CD14-positive monocyte (primary cell): ENCODE measurements at regions not wholly inside any gene's neighbourhood (a gene's known extent, or its start where the extent isn't known, plus 50 kb on each side); places are given as distances from the start of the nearest gene placed in this dataset.

Experiments used
- DNase-seq, 3 donors: peaks; one replicate each; pipeline ENCODE4 v3.0.0-alpha.2; 2011 to 2022
- H2AFZ ChIP-seq: 2 replicates; pipeline ENCODE4 v1.6.0; 2012; ENCODE audit warnings: mild to moderate bottlenecking, low read depth, low read length, inconsistent platforms; ENCODE audit not compliant: insufficient read depth, poor library complexity, severe bottlenecking
- H3K27ac ChIP-seq, 2 donors: 1 replicate in 1 of 2; 2 replicates in 1 of 2; pipeline ENCODE4 v1.5.1; 2012 to 2013; ENCODE audit warnings: low read length in 2 of 2, control low read depth in 1 of 2, inconsistent platforms in 1 of 2, low read depth in 1 of 2, mild to moderate bottlenecking in 1 of 2
- H3K27me3 ChIP-seq, 2 donors: one replicate each; pipeline versions ENCODE4 v1.6.0 to v1.6.1; 2011 to 2013; ENCODE audit warnings: low read length in 2 of 2; ENCODE audit not compliant: control insufficient read depth in 2 of 2, insufficient read depth in 2 of 2
- H3K36me3 ChIP-seq, 2 donors: replicated peaks in 1 of 2; 1 replicate in 1 of 2; 2 replicates in 1 of 2; pipeline versions ENCODE4 v1.5.1 to v1.6.1; 2012 to 2013; ENCODE audit warnings: low read length in 2 of 2, control low read depth in 1 of 2, inconsistent platforms in 1 of 2, mild to moderate bottlenecking in 1 of 2; ENCODE audit not compliant: insufficient read depth in 2 of 2, control insufficient read depth in 1 of 2
- H3K4me1 ChIP-seq, 2 donors: 1 replicate in 1 of 2; 2 replicates in 1 of 2; pipeline versions ENCODE4 v1.5.1 to v1.6.1; 2012 to 2013; ENCODE audit warnings: low read length in 2 of 2, control low read depth in 1 of 2, inconsistent platforms in 1 of 2, mild to moderate bottlenecking in 1 of 2, moderate library complexity in 1 of 2; ENCODE audit not compliant: insufficient read depth in 2 of 2, control insufficient read depth in 1 of 2
- H3K4me2 ChIP-seq: replicated peaks from 2 replicates; pipeline ENCODE3; 2012; ENCODE audit warnings: low read length, moderate library complexity, mild to moderate bottlenecking; ENCODE audit not compliant: poor library complexity, severe bottlenecking; ENCODE audit errors: extremely low read depth
- H3K4me3 ChIP-seq, 3 experiments: fragments of 200-600 bp in 1 of 3; sonication (generic) in 1 of 3; replicated peaks in 1 of 3; 1 replicate in 2 of 3; 2 replicates in 1 of 3; pipeline ENCODE4 v1.5.1; 2011 to 2013; ENCODE audit warnings: low read length in 3 of 3, mild to moderate bottlenecking in 3 of 3, control low read depth in 2 of 3, low read depth in 2 of 3, inconsistent platforms in 1 of 3, moderate library complexity in 1 of 3
- H3K79me2 ChIP-seq: 2 replicates; pipeline ENCODE4 v1.6.0; 2012; ENCODE audit warnings: mild to moderate bottlenecking, control low read depth, inconsistent platforms, low read length, moderate library complexity; ENCODE audit not compliant: insufficient read depth
- H3K9ac ChIP-seq: 2 replicates; pipeline ENCODE4 v1.6.0; 2017; ENCODE audit warnings: low read length, mild to moderate bottlenecking; ENCODE audit not compliant: insufficient read depth, poor library complexity, severe bottlenecking
- H3K9me3 ChIP-seq, 2 donors: replicated peaks in 1 of 2; 1 replicate in 1 of 2; 2 replicates in 1 of 2; pipeline versions ENCODE4 v1.5.1 to v1.6.1; 2012 to 2013; ENCODE audit warnings: low read length in 2 of 2, control low read depth in 1 of 2; ENCODE audit not compliant: control insufficient read depth in 1 of 2, insufficient read depth in 1 of 2
- H4K20me1 ChIP-seq: 2 replicates; pipeline ENCODE4 v1.6.0; 2012; ENCODE audit warnings: mild to moderate bottlenecking, low read length, control low read depth, moderate library complexity; ENCODE audit not compliant: insufficient read depth
- H3K27ac Mint-ChIP-seq, 7 donors: one replicate each; pipeline ENCODE4 v1.8.0; 2020; ENCODE audit warnings: mild to moderate bottlenecking in 7 of 7, mixed read lengths in 7 of 7, moderate library complexity in 6 of 7, inconsistent platforms in 2 of 7
- H3K27me3 Mint-ChIP-seq, 3 donors: one replicate each; pipeline ENCODE4 v1.8.0; 2021 to 2022; ENCODE audit warnings: low read depth in 3 of 3, mild to moderate bottlenecking in 3 of 3, mixed read lengths in 3 of 3, moderate library complexity in 3 of 3, inconsistent platforms in 1 of 3
- H3K36me3 Mint-ChIP-seq, 2 donors: one replicate each; pipeline ENCODE4 v1.8.0; 2020; ENCODE audit warnings: mixed read lengths in 2 of 2, inconsistent platforms in 1 of 2, mild to moderate bottlenecking in 1 of 2
- H3K4me1 Mint-ChIP-seq: one replicate; pipeline ENCODE4 v1.8.0; 2020; ENCODE audit warnings: mild to moderate bottlenecking, mixed read lengths
- H3K4me3 Mint-ChIP-seq, 2 donors: one replicate each; pipeline ENCODE4 v1.8.0; 2020; ENCODE audit warnings: mild to moderate bottlenecking in 2 of 2, mixed read lengths in 2 of 2, moderate library complexity in 1 of 2
- H3K9me3 Mint-ChIP-seq, 7 donors: one replicate each; pipeline ENCODE4 v1.8.0; 2020 to 2022; ENCODE audit warnings: mixed read lengths in 7 of 7, mild to moderate bottlenecking in 6 of 7, moderate library complexity in 6 of 7, inconsistent platforms in 2 of 7
- WGBS: methylation state at CpG from one replicate; pipeline ENCODE4 v1.1.5; 2013; ENCODE audit warnings: missing lambda C conversion rate; ENCODE audit not compliant: insufficient coverage; 5-methylcytosine and 5-hydroxymethylcytosine counted together
- intact Hi-C, 2 donors: fragments of 100-400 bp; cut with micrococcal nuclease; formaldehyde crosslinking; loops; one replicate each; pipeline versions ENCODE4 v1.15.0 to v1.15.1; 2023
- TF ChIP-seq, protein P1 (sequence below): fragments of 200-600 bp; IDR thresholded peaks from one replicate; pipeline ENCODE4 v1.8.0; 2022; ENCODE audit warnings: antibody characterized with exemption, mild to moderate bottlenecking

DNA sequence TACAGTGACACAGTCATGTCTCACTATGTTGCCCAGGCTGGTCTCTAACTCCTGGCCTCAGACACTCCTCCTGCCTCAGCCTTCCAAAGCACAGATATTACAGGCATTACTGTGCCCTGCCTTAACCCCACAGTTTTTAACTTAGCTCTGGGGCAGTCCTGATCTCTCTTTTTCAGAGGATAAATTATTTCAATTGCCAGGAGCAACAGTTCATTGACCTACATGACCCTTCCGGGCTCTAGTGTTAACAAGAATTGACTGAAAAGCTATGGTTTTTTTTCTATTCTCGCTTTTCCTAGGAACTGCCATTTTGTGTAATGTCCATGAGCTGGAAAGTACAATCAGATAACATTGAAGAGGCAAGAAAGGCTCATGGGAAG lies 92.8 kb downstream of the HNRNPLL start:
- H3K36me3 ChIP-seq, result no peaks in the 10 kb centered on the region
- no CpG with 5 or more reads among the region's 2 CpGs for WGBS
- TF ChIP-seq, protein P1, sequence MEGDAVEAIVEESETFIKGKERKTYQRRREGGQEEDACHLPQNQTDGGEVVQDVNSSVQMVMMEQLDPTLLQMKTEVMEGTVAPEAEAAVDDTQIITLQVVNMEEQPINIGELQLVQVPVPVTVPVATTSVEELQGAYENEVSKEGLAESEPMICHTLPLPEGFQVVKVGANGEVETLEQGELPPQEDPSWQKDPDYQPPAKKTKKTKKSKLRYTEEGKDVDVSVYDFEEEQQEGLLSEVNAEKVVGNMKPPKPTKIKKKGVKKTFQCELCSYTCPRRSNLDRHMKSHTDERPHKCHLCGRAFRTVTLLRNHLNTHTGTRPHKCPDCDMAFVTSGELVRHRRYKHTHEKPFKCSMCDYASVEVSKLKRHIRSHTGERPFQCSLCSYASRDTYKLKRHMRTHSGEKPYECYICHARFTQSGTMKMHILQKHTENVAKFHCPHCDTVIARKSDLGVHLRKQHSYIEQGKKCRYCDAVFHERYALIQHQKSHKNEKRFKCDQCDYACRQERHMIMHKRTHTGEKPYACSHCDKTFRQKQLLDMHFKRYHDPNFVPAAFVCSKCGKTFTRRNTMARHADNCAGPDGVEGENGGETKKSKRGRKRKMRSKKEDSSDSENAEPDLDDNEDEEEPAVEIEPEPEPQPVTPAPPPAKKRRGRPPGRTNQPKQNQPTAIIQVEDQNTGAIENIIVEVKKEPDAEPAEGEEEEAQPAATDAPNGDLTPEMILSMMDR, result no peak
- H3K9me3 ChIP-seq, result peaks cover 7 to 8% of the 10 kb centered on the region in 2 donors
- no peak overlapping the region for H2AFZ ChIP-seq
- Mint-ChIP-seq H3K27ac (no peak overlapping the region), H3K4me3 (no peak overlapping the region), H3K36me3 (peaks cover 0 to 5% of the 10 kb centered on the region in 2 donors), H3K4me1 (peaks cover 10% of the 10 kb centered on the region), H3K27me3 (peaks cover 2 to 10% (median 4%) of the 10 kb centered on the region in 3 donors), H3K9me3 (peaks cover 4 to 17% (median 12%) of the 10 kb centered on the region in 7 donors)
- H3K4me3 ChIP-seq, result no peak overlapping the region
- DNase-seq, result no peak
- H3K4me1 ChIP-seq, result no peaks in the 10 kb centered on the region
- no peak overlapping the region for H3K9ac ChIP-seq
- no peaks in the 10 kb centered on the region for H3K27me3 ChIP-seq
- intact Hi-C loops, result loop anchor here (2.0 to 5.0 kb wide), 2 partner anchors 193 kb away; no protein-coding TSS in a partner anchor
- H3K79me2 ChIP-seq, result no peaks in the 10 kb centered on the region
- H3K27ac ChIP-seq, result no peak overlapping the region
- no peak overlapping the region for H3K4me2 ChIP-seq
- no peaks in the 10 kb centered on the region for H4K20me1 ChIP-seq

DNA sequence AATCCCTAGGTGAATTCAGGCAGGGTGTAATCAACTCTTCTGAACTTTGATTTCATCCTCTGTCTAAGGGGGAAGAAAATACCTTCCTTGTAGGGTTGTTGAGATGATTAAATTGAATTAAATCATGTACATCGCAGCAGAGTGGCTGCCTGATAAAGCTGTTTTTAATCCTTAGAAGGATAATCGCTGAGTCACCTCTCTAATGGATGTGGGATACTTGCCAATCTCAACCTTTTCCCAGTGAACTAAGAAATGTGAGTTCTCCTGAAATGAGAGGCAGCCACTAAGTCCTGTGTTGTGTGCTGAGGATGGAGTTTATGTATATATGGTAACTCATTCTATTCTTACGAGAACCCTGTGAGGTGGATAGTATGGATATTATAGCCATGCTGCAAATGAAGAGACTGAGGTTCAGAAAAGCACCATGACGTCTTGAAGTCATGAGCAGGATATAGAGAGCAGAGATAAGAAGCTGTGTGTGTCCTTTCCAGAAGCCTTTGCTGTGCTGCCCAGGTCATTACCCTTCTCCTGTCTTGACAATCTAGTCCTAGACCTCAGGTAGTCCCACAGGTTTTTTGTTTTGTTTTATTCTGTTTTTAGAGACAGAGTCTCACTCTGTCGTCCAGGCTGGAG lies 93.3 kb downstream of the HNRNPLL start:
- intact Hi-C loops, result loop anchor here (2.0 to 5.0 kb wide), 2 partner anchors 192 to 193 kb away; no protein-coding TSS in a partner anchor
- no peaks in the 10 kb centered on the region for H3K4me1 ChIP-seq
- TF ChIP-seq, protein P1, result no peak
- DNase-seq, result no peak
- peaks cover 0 to 5% of the 10 kb centered on the region in 2 donors for H3K36me3 Mint-ChIP-seq
- peaks cover 4 to 17% (median 12%) of the 10 kb centered on the region in 7 donors for H3K9me3 Mint-ChIP-seq
- no peak overlapping the region for H2AFZ ChIP-seq
- H3K36me3 ChIP-seq, result no peaks in the 10 kb centered on the region
- H3K27me3 Mint-ChIP-seq, result peaks cover 0 to 8% (median 4%) of the 10 kb centered on the region in 3 donors
- peaks cover 7 to 8% of the 10 kb centered on the region in 2 donors for H3K9me3 ChIP-seq
- no peak overlapping the region for H3K4me3 Mint-ChIP-seq
- H3K9ac ChIP-seq, result no peak overlapping the region
- H3K4me1 Mint-ChIP-seq, result peaks cover 10% of the 10 kb centered on the region
- no peaks in the 10 kb centered on the region for H4K20me1 ChIP-seq
- H3K79me2 ChIP-seq, result no peaks in the 10 kb centered on the region
- no peak overlapping the region for H3K4me3 ChIP-seq
- H3K4me2 ChIP-seq, result no peak overlapping the region
- no peak overlapping the region for H3K27ac Mint-ChIP-seq
- 58% methylated on average over 2 of the region's 5 CpGs for WGBS
- no peaks in the 10 kb centered on the region for H3K27me3 ChIP-seq
- H3K27ac ChIP-seq, result no peak overlapping the region
